HepG2 (cell line): ENCODE measurements at regions not wholly inside any gene's neighbourhood (a gene's known extent, or its start where the extent isn't known, plus 50 kb on each side); places are given as distances from the start of the nearest gene placed in this dataset.

Experiments
- ATF2 ChIP-seq: sonication (generic); formaldehyde crosslinking; IDR thresholded peaks from 2 replicates; pipeline ENCODE4 v1.4.0; 2020; ENCODE audit warnings: missing genetic modification reagents
- CTCF ChIP-seq: sonication (generic); formaldehyde crosslinking; IDR thresholded peaks from 2 replicates; pipeline ENCODE4 v1.5.0; 2020; ENCODE audit warnings: mild to moderate bottlenecking, missing genetic modification reagents, moderate library complexity
- E2F5 ChIP-seq: sonication (generic); formaldehyde crosslinking; conservative IDR thresholded peaks from 2 replicates; pipeline ENCODE4 v1.4.0; 2020; ENCODE audit warnings: missing genetic modification reagents
- ELF4 ChIP-seq: sonication (generic); formaldehyde crosslinking; IDR thresholded peaks from 2 replicates; pipeline ENCODE4 v1.5.0; 2020; ENCODE audit warnings: missing genetic modification reagents, mild to moderate bottlenecking, moderate library complexity, borderline replicate concordance
- JUND ChIP-seq: sonication (generic); formaldehyde crosslinking; IDR thresholded peaks from 2 replicates; pipeline ENCODE4 v1.8.0; 2022; ENCODE audit warnings: mild to moderate bottlenecking, missing genetic modification reagents
- REXO4 ChIP-seq: sonication (generic); formaldehyde crosslinking; IDR thresholded peaks from 2 replicates; pipeline ENCODE4 v1.8.0; 2022; ENCODE audit warnings: missing genetic modification reagents, mild to moderate bottlenecking, borderline replicate concordance
- THRA ChIP-seq: sonication (generic); formaldehyde crosslinking; IDR thresholded peaks from 2 replicates; pipeline ENCODE4 v1.4.0; 2020; ENCODE audit warnings: missing genetic modification reagents, borderline replicate concordance
- ZKSCAN8 ChIP-seq: IDR thresholded peaks from 2 replicates; pipeline ENCODE4 v1.6.1; 2016; ENCODE audit warnings: borderline replicate concordance, missing genetic modification reagents, missing compliant biosample characterization
- ZNF407 ChIP-seq: sonication (generic); formaldehyde crosslinking; IDR thresholded peaks from one replicate; pipeline ENCODE4 v1.5.1; 2020; ENCODE audit warnings: mild to moderate bottlenecking, missing genetic modification reagents; ENCODE audit errors: not compliant biosample characterization

GRCh38 chr7:98788966-98789365, 80.8 kb downstream of the TMEM130 start:
- TF ChIP-seq ZKSCAN8 (CRISPR knock-in tag): no peak
- no peak for TF ChIP-seq JUND (CRISPR knock-in tag)
- TF ChIP-seq REXO4: no peak
- no peak for TF ChIP-seq E2F5 (CRISPR knock-in tag)
- TF ChIP-seq CTCF (CRISPR knock-in tag): no peak
- no peak for TF ChIP-seq ZNF407 (CRISPR knock-in tag)
- no peak for TF ChIP-seq ELF4
- TF ChIP-seq THRA (CRISPR knock-in tag): no peak
- no peak for TF ChIP-seq ATF2 (CRISPR knock-in tag)
